ENCODE measurements at regions not wholly inside any gene's neighbourhood (a gene's known extent, or its start where the extent isn't known, plus 50 kb on each side); places are given as distances from the start of the nearest gene placed in this dataset.
"Not testable (repeated sequence)": the region's sequence is repeated elsewhere in the genome, so short reads cannot be mapped to it uniquely, and the experiment has no call there.

GRCh38 chr5:99733146-99733545 lies 802.0 kb upstream of the FAM174A start:
- DNase-seq (ENCODE audit: low read depth, low spot score): not testable (repeated sequence)

- DNase-seq (ENCODE audit: low read depth, low spot score): not testable (repeated sequence)
Measured at GRCh38 chr5:99730653-99731052, 801.8 kb upstream of the CHD1 start.

- no peak for DNase-seq (ENCODE audit: low read depth, low spot score)
Measured at GRCh38 chr5:99724732-99725290, 796.0 kb upstream of the CHD1 start.

GRCh38 chr5:99721506-99721905 lies 792.7 kb upstream of the CHD1 start:
- DNase-seq (ENCODE audit: low read depth, low spot score): no peak

- no peak for DNase-seq (ENCODE audit: low read depth, low spot score)
Measured at GRCh38 chr5:99715921-99716320, 787.1 kb upstream of the CHD1 start.

GRCh38 chr5:99706160-99706559 lies 777.4 kb upstream of the CHD1 start:
- DNase-seq (ENCODE audit: low read depth, low spot score): no peak

- no peak for DNase-seq (ENCODE audit: low read depth, low spot score)
Measured at GRCh38 chr5:99702565-99702964, 773.8 kb upstream of the CHD1 start.

GRCh38 chr5:99694884-99695283 lies 766.1 kb upstream of the CHD1 start:
- DNase-seq (ENCODE audit: low read depth, low spot score): no peak

- no peak for DNase-seq (ENCODE audit: low read depth, low spot score)
Measured at GRCh38 chr5:99686538-99686937, 757.7 kb upstream of the CHD1 start.

GRCh38 chr5:99675974-99676373 lies 747.2 kb upstream of the CHD1 start:
- no peak for DNase-seq (ENCODE audit: low read depth, low spot score)

GRCh38 chr5:99674101-99674500 lies 745.3 kb upstream of the CHD1 start:
- no peak for DNase-seq (ENCODE audit: low read depth, low spot score)

GRCh38 chr5:99664972-99665371 lies 736.2 kb upstream of the CHD1 start:
- no peak for DNase-seq (ENCODE audit: low read depth, low spot score)

- DNase-seq (ENCODE audit: low read depth, low spot score): no peak
Measured at GRCh38 chr5:99651298-99651697, 722.5 kb upstream of the CHD1 start.

GRCh38 chr5:99646011-99646647 lies 717.3 kb upstream of the CHD1 start:
- peak; percentile 19 for DNase-seq (ENCODE audit: low read depth, low spot score)

GRCh38 chr5:99644822-99645221 lies 716.0 kb upstream of the CHD1 start:
- DNase-seq (ENCODE audit: low read depth, low spot score): no peak

- no peak for DNase-seq (ENCODE audit: low read depth, low spot score)
Measured at GRCh38 chr5:99640646-99641045, 711.8 kb upstream of the CHD1 start.

GRCh38 chr5:99639905-99640304 lies 711.1 kb upstream of the CHD1 start:
- DNase-seq (ENCODE audit: low read depth, low spot score): no peak

- no peak for DNase-seq (ENCODE audit: low read depth, low spot score)
Measured at GRCh38 chr5:99636663-99637062, 707.9 kb upstream of the CHD1 start.

GRCh38 chr5:99621772-99622681 lies 693.2 kb upstream of the CHD1 start:
- no peak for DNase-seq (ENCODE audit: low read depth, low spot score)

- no peak for DNase-seq (ENCODE audit: low read depth, low spot score)
Measured at GRCh38 chr5:99617335-99617734, 688.5 kb upstream of the CHD1 start.

- DNase-seq (ENCODE audit: low read depth, low spot score): no peak
Measured at GRCh38 chr5:99614888-99615287, 686.1 kb upstream of the CHD1 start.

GRCh38 chr5:99607124-99607523 lies 678.3 kb upstream of the CHD1 start:
- DNase-seq (ENCODE audit: low read depth, low spot score): no peak

GRCh38 chr5:99605904-99606303 lies 677.1 kb upstream of the CHD1 start:
- no peak for DNase-seq (ENCODE audit: low read depth, low spot score)
